Left ventricle myocardium inferior (tissue), 1 donor: ENCODE measurements at regions not wholly inside any gene's neighbourhood (a gene's known extent, or its start where the extent isn't known, plus 50 kb on each side); places are given as distances from the start of the nearest gene placed in this dataset.

Source experiments
- DNase-seq: peaks from one replicate; pipeline ENCODE4 v3.0.0-alpha.2; 2020
- H3K27ac ChIP-seq: fragments of 200-600 bp; replicated peaks from 2 replicates; pipeline ENCODE4 v1.8.0; 2021
- H3K27me3 ChIP-seq: fragments of 200-600 bp; 2 replicates; pipeline ENCODE4 v1.8.0; 2021; ENCODE audit warnings: low read depth
- H3K36me3 ChIP-seq: fragments of 200-600 bp; 2 replicates; pipeline ENCODE4 v1.8.0; 2021
- H3K4me1 ChIP-seq: fragments of 200-600 bp; 2 replicates; pipeline ENCODE4 v1.8.0; 2021
- H3K4me3 ChIP-seq: fragments of 200-600 bp; 2 replicates; pipeline ENCODE4 v1.8.0; 2021; ENCODE audit warnings: mild to moderate bottlenecking, moderate library complexity
- H3K9me3 ChIP-seq: fragments of 200-600 bp; replicated peaks from 2 replicates; pipeline ENCODE4 v1.8.0; 2021
- CTCF ChIP-seq: fragments of 200-600 bp; IDR thresholded peaks from 2 replicates; pipeline ENCODE4 v1.8.0; 2021; ENCODE audit warnings: antibody characterized with exemption, mild to moderate bottlenecking, borderline replicate concordance
- intact Hi-C: fragments of 100-400 bp; cut with micrococcal nuclease; formaldehyde crosslinking; loops from one replicate; pipeline ENCODE4 v1.11.0; 2022
- donor health status: DM: no; HTN: yes; CAD: no; lungs with severe emphysema.

GRCh38 chr3:170751899-170752293, 118.1 kb downstream of the RPL22L1 start:
- Histone ChIP-seq H3K4me1 (peaks cover 14% of the 10 kb centered on the region), H3K9me3 (no peaks in the 10 kb centered on the region), H3K27me3 (no peaks in the 10 kb centered on the region), H3K27ac (peak overlapping the region; percentile 31), H3K36me3 (no peaks in the 10 kb centered on the region), H3K4me3 (no peak overlapping the region)
- intact Hi-C loops: no loop called here
- no peak for DNase-seq
- no peak for TF ChIP-seq CTCF

- H3K9me3 ChIP-seq: no peaks in the 10 kb centered on the region
- no peaks in the 10 kb centered on the region for H3K36me3 ChIP-seq
- no peaks in the 10 kb centered on the region for H3K27me3 ChIP-seq
- intact Hi-C loops: no loop called here
- H3K27ac ChIP-seq: peak overlapping the region; percentile 31
- DNase-seq: peak; percentile 54
- peaks cover 14% of the 10 kb centered on the region for H3K4me1 ChIP-seq
- no peak for TF ChIP-seq CTCF
- no peak overlapping the region for H3K4me3 ChIP-seq
These were observed 118.7 kb downstream of the RPL22L1 start for GRCh38 chr3:170751083-170751898.

GRCh38 chr3:170750478-170750830, 119.5 kb downstream of the RPL22L1 start:
- Histone ChIP-seq H3K9me3 (no peaks in the 10 kb centered on the region), H3K36me3 (no peaks in the 10 kb centered on the region)
- intact Hi-C loops: no loop called here

GRCh38 chr3:170749765-170750477, 120.1 kb downstream of the RPL22L1 start:
- Histone ChIP-seq H3K36me3 (no peaks in the 10 kb centered on the region), H3K9me3 (no peaks in the 10 kb centered on the region), H3K4me3 (no peak overlapping the region), H3K4me1 (peaks cover 14% of the 10 kb centered on the region), H3K27ac (no peak overlapping the region), H3K27me3 (no peaks in the 10 kb centered on the region)
- TF ChIP-seq CTCF: no peak
- DNase-seq: no peak
- intact Hi-C loops: no loop called here

More at GRCh38 chr3:170750478-170750830, 119.5 kb downstream of the RPL22L1 start:
- Histone ChIP-seq H3K27ac (no peak overlapping the region), H3K4me1 (peaks cover 14% of the 10 kb centered on the region), H3K27me3 (no peaks in the 10 kb centered on the region), H3K4me3 (no peak overlapping the region)
- DNase-seq: no peak
- no peak for TF ChIP-seq CTCF

- DNase-seq: no peak
- Histone ChIP-seq H3K4me3 (no peak overlapping the region), H3K4me1 (peaks cover 14% of the 10 kb centered on the region), H3K36me3 (no peaks in the 10 kb centered on the region), H3K9me3 (no peaks in the 10 kb centered on the region), H3K27ac (no peak overlapping the region), H3K27me3 (no peaks in the 10 kb centered on the region)
- intact Hi-C loops: no loop called here
- no peak for TF ChIP-seq CTCF
These were observed 120.8 kb downstream of the RPL22L1 start for GRCh38 chr3:170749185-170749584.
